ENCODE measurements at regions not wholly inside any gene's neighbourhood (a gene's known extent, or its start where the extent isn't known, plus 50 kb on each side); places are given as distances from the start of the nearest gene placed in this dataset.

DNA sequence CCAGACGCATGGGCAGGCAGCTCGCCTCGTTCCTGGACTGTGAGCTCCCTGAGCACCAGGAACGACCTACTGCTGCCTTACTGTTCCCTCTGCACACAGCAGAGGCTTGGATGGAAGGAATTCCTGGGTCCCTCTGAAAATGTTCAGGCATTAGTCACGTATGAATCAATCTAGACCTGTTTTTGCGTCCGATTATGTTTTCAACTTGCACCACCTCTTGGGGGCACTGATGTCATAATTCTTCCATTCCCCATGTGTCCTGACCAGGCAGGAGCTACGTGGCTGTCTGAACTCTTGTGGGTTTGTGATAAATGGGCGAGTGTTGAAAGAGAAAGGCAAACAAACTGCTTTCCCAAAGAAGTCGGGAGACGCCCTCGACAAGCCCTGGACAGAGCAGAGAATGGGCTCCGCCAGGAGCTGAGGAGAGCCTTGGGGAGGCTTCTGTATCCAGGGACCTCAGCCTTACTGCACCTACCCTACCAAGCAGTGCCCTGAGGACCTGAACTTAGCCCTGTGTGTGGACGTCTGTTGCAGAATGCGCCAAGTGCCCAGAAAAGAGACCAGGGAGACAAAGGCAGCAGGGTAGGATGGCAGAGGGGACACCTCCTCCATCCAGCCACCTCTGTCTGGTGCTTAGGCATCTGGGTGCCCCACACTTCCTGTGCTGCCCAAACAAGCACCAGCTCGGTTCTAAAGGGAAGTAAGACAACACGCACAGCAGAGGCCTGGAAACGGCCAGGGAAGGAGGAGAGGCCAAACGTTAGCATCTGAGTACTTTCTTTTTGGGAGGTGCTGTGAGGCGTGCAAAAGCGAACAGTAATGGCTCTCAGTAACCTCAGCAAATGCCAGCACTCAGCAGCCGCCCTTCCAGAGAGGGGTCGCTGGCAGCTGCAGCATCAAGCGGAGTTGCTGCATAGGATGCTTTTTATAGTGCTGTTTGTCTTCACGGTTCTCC, 124.2 kb downstream of the LY86 start (continued):
- TF ChIP-seq, protein P1, sequence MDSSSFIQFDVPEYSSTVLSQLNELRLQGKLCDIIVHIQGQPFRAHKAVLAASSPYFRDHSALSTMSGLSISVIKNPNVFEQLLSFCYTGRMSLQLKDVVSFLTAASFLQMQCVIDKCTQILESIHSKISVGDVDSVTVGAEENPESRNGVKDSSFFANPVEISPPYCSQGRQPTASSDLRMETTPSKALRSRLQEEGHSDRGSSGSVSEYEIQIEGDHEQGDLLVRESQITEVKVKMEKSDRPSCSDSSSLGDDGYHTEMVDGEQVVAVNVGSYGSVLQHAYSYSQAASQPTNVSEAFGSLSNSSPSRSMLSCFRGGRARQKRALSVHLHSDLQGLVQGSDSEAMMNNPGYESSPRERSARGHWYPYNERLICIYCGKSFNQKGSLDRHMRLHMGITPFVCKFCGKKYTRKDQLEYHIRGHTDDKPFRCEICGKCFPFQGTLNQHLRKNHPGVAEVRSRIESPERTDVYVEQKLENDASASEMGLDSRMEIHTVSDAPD (CRISPR knock-in tag; IDR thresholded peaks at IDR 0.05): no peak
- 0 out of 2 replicates have a peak, but pooled peaks have one; percentile 19 for TF ChIP-seq NFE2 (IDR thresholded peaks at IDR 0.05; ENCODE audit: low read depth)
- 0 out of 2 replicates have a peak, but pooled peaks have one; percentile 30 for TF ChIP-seq ZSCAN32 (CRISPR knock-in tag; IDR thresholded peaks at IDR 0.05)
- TF ChIP-seq CBX2 (IDR thresholded peaks at IDR 0.05; ENCODE audit: insufficient read depth, low read length, poor library complexity, severe bottlenecking): no peak
- TF ChIP-seq, protein P2, sequence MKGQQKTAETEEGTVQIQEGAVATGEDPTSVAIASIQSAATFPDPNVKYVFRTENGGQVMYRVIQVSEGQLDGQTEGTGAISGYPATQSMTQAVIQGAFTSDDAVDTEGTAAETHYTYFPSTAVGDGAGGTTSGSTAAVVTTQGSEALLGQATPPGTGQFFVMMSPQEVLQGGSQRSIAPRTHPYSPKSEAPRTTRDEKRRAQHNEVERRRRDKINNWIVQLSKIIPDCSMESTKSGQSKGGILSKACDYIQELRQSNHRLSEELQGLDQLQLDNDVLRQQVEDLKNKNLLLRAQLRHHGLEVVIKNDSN (CRISPR knock-in tag; IDR thresholded peaks at IDR 0.05): peak; percentile 41
- TF ChIP-seq ZNF184 (CRISPR knock-in tag; IDR thresholded peaks at IDR 0.05): no peak
- peak; percentile 16 to 33; a peak in 1 of 4 replicates for TF ChIP-seq NRF1 (conservative IDR thresholded peaks at IDR 0.05 in 1 of 2, IDR thresholded peaks at IDR 0.05 in 1 of 2)
- TF ChIP-seq, protein P3, sequence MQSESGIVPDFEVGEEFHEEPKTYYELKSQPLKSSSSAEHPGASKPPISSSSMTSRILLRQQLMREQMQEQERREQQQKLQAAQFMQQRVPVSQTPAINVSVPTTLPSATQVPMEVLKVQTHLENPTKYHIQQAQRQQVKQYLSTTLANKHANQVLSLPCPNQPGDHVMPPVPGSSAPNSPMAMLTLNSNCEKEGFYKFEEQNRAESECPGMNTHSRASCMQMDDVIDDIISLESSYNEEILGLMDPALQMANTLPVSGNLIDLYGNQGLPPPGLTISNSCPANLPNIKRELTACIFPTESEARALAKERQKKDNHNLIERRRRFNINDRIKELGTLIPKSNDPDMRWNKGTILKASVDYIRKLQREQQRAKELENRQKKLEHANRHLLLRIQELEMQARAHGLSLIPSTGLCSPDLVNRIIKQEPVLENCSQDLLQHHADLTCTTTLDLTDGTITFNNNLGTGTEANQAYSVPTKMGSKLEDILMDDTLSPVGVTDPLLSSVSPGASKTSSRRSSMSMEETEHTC (IDR thresholded peaks at IDR 0.05): no peak
- TF ChIP-seq GTF2B (IDR thresholded peaks at IDR 0.05; ENCODE audit: extremely low read depth, insufficient read length): no peak
- peak; percentile 95 for TF ChIP-seq PKNOX1 (IDR thresholded peaks at IDR 0.05)
- TF ChIP-seq ZNF143 (CRISPR knock-in tag; IDR thresholded peaks at IDR 0.05): no peak
- TF ChIP-seq, protein P4, sequence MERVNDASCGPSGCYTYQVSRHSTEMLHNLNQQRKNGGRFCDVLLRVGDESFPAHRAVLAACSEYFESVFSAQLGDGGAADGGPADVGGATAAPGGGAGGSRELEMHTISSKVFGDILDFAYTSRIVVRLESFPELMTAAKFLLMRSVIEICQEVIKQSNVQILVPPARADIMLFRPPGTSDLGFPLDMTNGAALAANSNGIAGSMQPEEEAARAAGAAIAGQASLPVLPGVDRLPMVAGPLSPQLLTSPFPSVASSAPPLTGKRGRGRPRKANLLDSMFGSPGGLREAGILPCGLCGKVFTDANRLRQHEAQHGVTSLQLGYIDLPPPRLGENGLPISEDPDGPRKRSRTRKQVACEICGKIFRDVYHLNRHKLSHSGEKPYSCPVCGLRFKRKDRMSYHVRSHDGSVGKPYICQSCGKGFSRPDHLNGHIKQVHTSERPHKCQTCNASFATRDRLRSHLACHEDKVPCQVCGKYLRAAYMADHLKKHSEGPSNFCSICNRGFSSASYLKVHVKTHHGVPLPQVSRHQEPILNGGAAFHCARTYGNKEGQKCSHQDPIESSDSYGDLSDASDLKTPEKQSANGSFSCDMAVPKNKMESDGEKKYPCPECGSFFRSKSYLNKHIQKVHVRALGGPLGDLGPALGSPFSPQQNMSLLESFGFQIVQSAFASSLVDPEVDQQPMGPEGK (CRISPR knock-in tag; IDR thresholded peaks at IDR 0.05; ENCODE audit: borderline replicate concordance): no peak
- TF ChIP-seq SMARCE1 (IDR thresholded peaks at IDR 0.05): peak; percentile 84; the same call in 1 of the 2 replicates
- no peak for TF ChIP-seq GABPB2 (CRISPR knock-in tag; conservative IDR thresholded peaks at IDR 0.05)
- no peak; the same call in none of the 2 replicates for TF ChIP-seq ETV5 (CRISPR knock-in tag; IDR thresholded peaks at IDR 0.05; ENCODE audit: low read depth)
- no peak for TF ChIP-seq TGIF2 (CRISPR knock-in tag; IDR thresholded peaks at IDR 0.05)
- no peak for TF ChIP-seq MCM3 (IDR thresholded peaks at IDR 0.05)
- no peak; the same call in 1 of the 2 replicates for TF ChIP-seq ARID2 (IDR thresholded peaks at IDR 0.05)

All from K562 (cell line).